Left ventricle myocardium inferior (tissue), 1 donor: ENCODE measurements at regions not wholly inside any gene's neighbourhood (a gene's known extent, or its start where the extent isn't known, plus 50 kb on each side); places are given as distances from the start of the nearest gene placed in this dataset.

Experiments used
- DNase-seq: peaks from one replicate; pipeline ENCODE4 v3.0.0-alpha.2; 2020
- H3K27ac ChIP-seq: fragments of 200-600 bp; replicated peaks from 2 replicates; pipeline ENCODE4 v1.8.0; 2021
- H3K27me3 ChIP-seq: fragments of 200-600 bp; 2 replicates; pipeline ENCODE4 v1.8.0; 2021; ENCODE audit warnings: low read depth
- H3K36me3 ChIP-seq: fragments of 200-600 bp; 2 replicates; pipeline ENCODE4 v1.8.0; 2021
- H3K4me1 ChIP-seq: fragments of 200-600 bp; 2 replicates; pipeline ENCODE4 v1.8.0; 2021
- H3K4me3 ChIP-seq: fragments of 200-600 bp; 2 replicates; pipeline ENCODE4 v1.8.0; 2021; ENCODE audit warnings: mild to moderate bottlenecking, moderate library complexity
- H3K9me3 ChIP-seq: fragments of 200-600 bp; replicated peaks from 2 replicates; pipeline ENCODE4 v1.8.0; 2021
- intact Hi-C: fragments of 100-400 bp; cut with micrococcal nuclease; formaldehyde crosslinking; loops from one replicate; pipeline ENCODE4 v1.11.0; 2022
- TF ChIP-seq, protein P1 (sequence below): fragments of 200-600 bp; IDR thresholded peaks from 2 replicates; pipeline ENCODE4 v1.8.0; 2021; ENCODE audit warnings: antibody characterized with exemption, mild to moderate bottlenecking, borderline replicate concordance
- donor health status: DM: no; HTN: yes; CAD: no; lungs with severe emphysema.

DNA sequence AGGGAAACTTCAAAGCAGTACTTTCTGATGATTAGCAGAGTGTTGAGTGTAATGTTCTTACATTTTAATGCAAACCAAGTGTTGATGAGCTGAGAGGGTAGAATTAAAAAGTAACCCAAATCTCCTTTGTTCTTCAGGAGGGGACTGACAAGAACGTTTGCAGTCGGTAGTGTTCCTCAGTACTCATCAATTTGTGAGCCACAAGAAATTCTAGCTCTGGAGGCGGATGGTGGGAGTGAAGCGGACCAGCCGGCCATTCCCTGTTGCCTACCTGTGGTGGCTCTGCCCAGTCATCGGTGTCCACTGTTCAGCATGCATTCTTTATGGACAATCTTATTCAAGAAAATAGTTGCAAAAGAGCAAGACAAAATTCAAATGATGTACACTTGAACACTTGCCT is 438.6 kb upstream of the POU3F3 start:
- intact Hi-C loops, result no loop called here

DNA sequence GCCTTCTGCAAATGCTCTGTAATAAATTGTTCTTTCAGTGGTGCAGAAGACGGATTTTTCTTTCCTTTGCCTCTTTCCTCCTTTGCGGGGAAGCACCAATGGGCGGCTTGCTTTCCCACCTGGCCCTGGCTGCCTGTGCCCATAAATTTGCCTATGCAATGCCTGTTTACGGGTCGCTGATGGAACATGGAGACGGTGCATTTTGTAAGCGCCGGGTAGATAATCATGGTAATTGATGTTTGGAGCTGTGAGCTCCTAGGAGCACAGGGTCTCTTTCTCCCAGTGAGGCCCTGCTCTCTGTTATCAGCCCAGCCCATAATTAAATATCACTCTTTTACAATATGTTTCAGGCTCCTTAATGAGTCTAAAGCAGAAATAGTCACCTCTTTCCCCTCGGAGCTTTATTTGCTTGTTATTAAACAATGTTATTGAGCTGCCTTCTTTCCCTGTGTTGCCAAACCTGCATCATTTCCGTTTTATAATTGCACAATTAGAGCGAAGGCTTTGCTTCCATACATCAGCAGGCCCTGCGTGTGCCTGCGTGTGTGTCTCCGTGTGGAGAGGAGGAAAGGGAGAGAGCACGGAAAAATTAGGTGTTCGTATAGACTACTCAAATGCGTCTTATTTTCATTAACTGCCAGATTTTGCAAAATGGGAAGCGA is 437.4 kb upstream of the POU3F3 start:
- Histone ChIP-seq H3K9me3 (no peaks in the 10 kb centered on the region), H3K4me3 (no peak overlapping the region), H3K36me3 (no peaks in the 10 kb centered on the region), H3K27ac (no peak overlapping the region), H3K4me1 (no peaks in the 10 kb centered on the region), H3K27me3 (peaks cover 23% of the 10 kb centered on the region)
- no peak for DNase-seq
- intact Hi-C loops, result no loop called here
- TF ChIP-seq, protein P1, sequence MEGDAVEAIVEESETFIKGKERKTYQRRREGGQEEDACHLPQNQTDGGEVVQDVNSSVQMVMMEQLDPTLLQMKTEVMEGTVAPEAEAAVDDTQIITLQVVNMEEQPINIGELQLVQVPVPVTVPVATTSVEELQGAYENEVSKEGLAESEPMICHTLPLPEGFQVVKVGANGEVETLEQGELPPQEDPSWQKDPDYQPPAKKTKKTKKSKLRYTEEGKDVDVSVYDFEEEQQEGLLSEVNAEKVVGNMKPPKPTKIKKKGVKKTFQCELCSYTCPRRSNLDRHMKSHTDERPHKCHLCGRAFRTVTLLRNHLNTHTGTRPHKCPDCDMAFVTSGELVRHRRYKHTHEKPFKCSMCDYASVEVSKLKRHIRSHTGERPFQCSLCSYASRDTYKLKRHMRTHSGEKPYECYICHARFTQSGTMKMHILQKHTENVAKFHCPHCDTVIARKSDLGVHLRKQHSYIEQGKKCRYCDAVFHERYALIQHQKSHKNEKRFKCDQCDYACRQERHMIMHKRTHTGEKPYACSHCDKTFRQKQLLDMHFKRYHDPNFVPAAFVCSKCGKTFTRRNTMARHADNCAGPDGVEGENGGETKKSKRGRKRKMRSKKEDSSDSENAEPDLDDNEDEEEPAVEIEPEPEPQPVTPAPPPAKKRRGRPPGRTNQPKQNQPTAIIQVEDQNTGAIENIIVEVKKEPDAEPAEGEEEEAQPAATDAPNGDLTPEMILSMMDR, result no peak

More for the DNA sequence above, 438.6 kb upstream of the POU3F3 start:
- no peak for DNase-seq
- Histone ChIP-seq H3K4me3 (no peak overlapping the region), H3K4me1 (no peaks in the 10 kb centered on the region), H3K27me3 (peaks cover 23% of the 10 kb centered on the region), H3K36me3 (no peaks in the 10 kb centered on the region), H3K27ac (no peak overlapping the region), H3K9me3 (no peaks in the 10 kb centered on the region)
- TF ChIP-seq, protein P1, result no peak

- no peak overlapping the region for H3K27ac ChIP-seq
- no peaks in the 10 kb centered on the region for H3K9me3 ChIP-seq
- H3K27me3 ChIP-seq, result peaks cover 8% of the 10 kb centered on the region
- intact Hi-C loops, result no loop called here
- DNase-seq, result no peak
- H3K36me3 ChIP-seq, result no peaks in the 10 kb centered on the region
- TF ChIP-seq, protein P1, result no peak
- no peak overlapping the region for H3K4me3 ChIP-seq
- no peaks in the 10 kb centered on the region for H3K4me1 ChIP-seq
Observed at GRCh38 chr2:104420420-104420819, 433.5 kb upstream of the POU3F3 start.

DNA sequence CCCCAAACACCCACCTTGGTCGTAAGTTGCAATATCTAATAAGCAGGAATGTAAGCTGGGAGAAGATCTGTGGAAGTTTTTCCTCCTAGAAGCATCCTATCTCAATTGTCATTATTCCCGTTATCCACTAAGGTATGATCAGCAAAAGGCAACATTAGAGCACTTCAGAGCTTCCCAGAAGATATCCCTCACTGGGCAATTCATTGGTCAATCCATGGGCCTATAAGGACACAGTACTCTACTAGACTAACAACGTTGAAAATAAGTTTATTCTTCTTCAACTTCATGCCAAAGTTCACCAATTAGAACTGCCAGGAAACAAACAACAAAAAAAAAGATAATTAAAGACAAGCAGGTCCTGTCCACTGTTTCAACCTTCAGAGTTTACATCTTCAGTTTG is 433.0 kb upstream of the POU3F3 start:
- H3K36me3 ChIP-seq, result no peaks in the 10 kb centered on the region
- intact Hi-C loops, result no loop called here
- H3K4me1 ChIP-seq, result no peaks in the 10 kb centered on the region
- no peak for DNase-seq
- H3K9me3 ChIP-seq, result no peaks in the 10 kb centered on the region
- H3K27ac ChIP-seq, result no peak overlapping the region
- no peak overlapping the region for H3K4me3 ChIP-seq
- peaks cover 2% of the 10 kb centered on the region for H3K27me3 ChIP-seq
- TF ChIP-seq, protein P1, result no peak

- no peak for DNase-seq
- H3K9me3 ChIP-seq, result no peaks in the 10 kb centered on the region
- intact Hi-C loops, result no loop called here
- H3K36me3 ChIP-seq, result no peaks in the 10 kb centered on the region
- no peak overlapping the region for H3K4me3 ChIP-seq
- H3K27ac ChIP-seq, result no peak overlapping the region
- TF ChIP-seq, protein P1, result no peak
- peaks cover 8% of the 10 kb centered on the region for H3K27me3 ChIP-seq
- no peaks in the 10 kb centered on the region for H3K4me1 ChIP-seq
Observed at GRCh38 chr2:104425850-104426595, 427.9 kb upstream of the POU3F3 start.
